T-cell (primary cell): ENCODE measurements at regions not wholly inside any gene's neighbourhood (a gene's known extent, or its start where the extent isn't known, plus 50 kb on each side); places are given as distances from the start of the nearest gene placed in this dataset.

Source experiments
- ATAC-seq, 4 experiments: fragments of 200-7000 bp in 3 of 4; fragments of 150-1000 bp in 1 of 4; cut with Tn5 transposase; replicated peaks in 1 of 4; 1 replicate in 3 of 4; 2 replicates in 1 of 4; pipeline ENCODE4 v1.10.0; 2021; ENCODE audit warnings: moderate library complexity in 3 of 4, mild to moderate bottlenecking in 2 of 4, moderate number of reproducible peaks in 1 of 4
- CTCF ChIA-PET, 2 donors: fragments of 300-600 bp; sonication (Branson Sonifier 250); formaldehyde crosslinking; loops; one replicate each; lab custom pipeline; 2022; ENCODE audit warnings: antibody characterized with exemption in 2 of 2; lab: Charles Lee
- POLR2A ChIA-PET, 2 donors: fragments of 300-600 bp; sonication (Branson Sonifier 250); formaldehyde crosslinking; loops; one replicate each; lab custom pipeline; 2022; ENCODE audit warnings: antibody characterized with exemption in 2 of 2; lab: Charles Lee
- DNase-seq, 35 experiments: peaks; one replicate each; pipeline versions ENCODE4 v3.0.0 to v3.0.0-alpha.2; 2013 to 2023
- H3K27ac ChIP-seq: one replicate; pipeline ENCODE4 v1.5.1; 2013; ENCODE audit warnings: low read length
- H3K27me3 ChIP-seq, 2 experiments: replicated peaks in 1 of 2; 1 replicate in 1 of 2; 2 replicates in 1 of 2; pipeline versions ENCODE4 v1.6.1 to v1.7.0; 2013; ENCODE audit warnings: low read length in 1 of 2, mixed read lengths in 1 of 2; ENCODE audit not compliant: control insufficient read depth in 2 of 2, insufficient read depth in 2 of 2; ENCODE audit errors: extremely low read depth in 1 of 2
- H3K36me3 ChIP-seq, 2 donors: 1 replicate in 1 of 2; 2 replicates in 1 of 2; pipeline versions ENCODE4 v1.6.1 to v1.7.0; 2013; ENCODE audit warnings: low read length in 1 of 2; ENCODE audit not compliant: control insufficient read depth in 2 of 2, insufficient read depth in 1 of 2; ENCODE audit errors: extremely low read depth in 1 of 2
- H3K4me1 ChIP-seq, 2 experiments: 1 replicate in 1 of 2; 2 replicates in 1 of 2; pipeline versions ENCODE4 v1.6.1 to v1.7.0; 2013; ENCODE audit warnings: low read length in 2 of 2, mixed read lengths in 1 of 2; ENCODE audit not compliant: insufficient read depth in 2 of 2, control insufficient read depth in 1 of 2; ENCODE audit errors: extremely low read depth in 1 of 2
- H3K4me3 ChIP-seq, 2 donors: 1 replicate in 1 of 2; 2 replicates in 1 of 2; pipeline versions ENCODE4 v1.5.1 to v1.7.0; 2013; ENCODE audit warnings: mild to moderate bottlenecking in 2 of 2, low read length in 1 of 2, moderate library complexity in 1 of 2; ENCODE audit not compliant: control insufficient read depth in 1 of 2; ENCODE audit errors: extremely low read depth in 1 of 2
- H3K9me3 ChIP-seq: 2 replicates; pipeline ENCODE4 v1.7.0; 2013
- H3K27ac Mint-ChIP-seq, 2 donors: one replicate each; pipeline ENCODE4 v1.8.0; 2020 to 2021; ENCODE audit warnings: mild to moderate bottlenecking in 2 of 2, mixed read lengths in 2 of 2
- H3K27me3 Mint-ChIP-seq, 2 donors: one replicate each; pipeline ENCODE4 v1.8.0; 2021 to 2022; ENCODE audit warnings: mixed read lengths in 2 of 2
- H3K36me3 Mint-ChIP-seq: one replicate; pipeline ENCODE4 v1.8.0; 2021; ENCODE audit warnings: mixed read lengths
- H3K4me1 Mint-ChIP-seq, 3 donors: one replicate each; pipeline ENCODE4 v1.8.0; 2020 to 2022; ENCODE audit warnings: mixed read lengths in 3 of 3, mild to moderate bottlenecking in 1 of 3
- H3K4me3 Mint-ChIP-seq, 3 donors: one replicate each; pipeline ENCODE4 v1.8.0; 2020 to 2022; ENCODE audit warnings: mild to moderate bottlenecking in 3 of 3, mixed read lengths in 3 of 3, moderate library complexity in 3 of 3
- H3K9me3 Mint-ChIP-seq, 3 donors: one replicate each; pipeline ENCODE4 v1.8.0; 2020 to 2022; ENCODE audit warnings: mixed read lengths in 3 of 3
- WGBS: methylation state at CpG from one replicate; pipeline ENCODE4 v1.1.5; 2013; ENCODE audit warnings: missing lambda C conversion rate; ENCODE audit not compliant: insufficient coverage; 5-methylcytosine and 5-hydroxymethylcytosine counted together

DNA sequence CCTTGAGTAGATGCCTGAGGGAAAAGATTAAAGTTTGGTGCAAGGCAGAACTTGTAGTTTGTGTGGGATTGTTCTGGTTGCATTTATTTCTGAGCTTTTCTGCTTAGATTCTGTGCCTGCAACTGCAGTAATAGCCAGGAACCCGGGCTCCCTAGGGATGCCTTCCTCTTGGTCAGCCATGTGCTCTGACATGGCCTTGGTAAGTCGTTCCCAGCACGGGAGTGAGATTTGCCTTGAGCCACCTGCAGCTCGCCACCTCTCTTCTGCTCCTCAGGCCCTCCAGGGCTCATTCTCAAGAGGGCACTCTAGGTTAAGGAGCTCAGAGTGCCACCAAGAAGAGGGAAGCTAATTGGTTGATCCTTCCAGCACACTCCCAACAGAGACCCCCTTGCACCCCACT is 350.6 kb upstream of the MKI67 start:
- 63% methylated on average over 4 of the region's 4 CpGs for WGBS
- Histone ChIP-seq H3K36me3 (no peaks in the 10 kb centered on the region), H3K4me1 (no peaks in the 10 kb centered on the region), H3K27me3 (peaks cover 0 to 5% of the 10 kb centered on the region in 2 experiments), H3K9me3 (no peaks in the 10 kb centered on the region), H3K4me3 (no peak overlapping the region), H3K27ac (no peak overlapping the region)
- Mint-ChIP-seq H3K9me3 (no peaks in the 10 kb centered on the region), H3K36me3 (no peaks in the 10 kb centered on the region), H3K4me1 (no peaks in the 10 kb centered on the region), H3K4me3 (no peak overlapping the region), H3K27me3 (peaks cover 0 to 3% of the 10 kb centered on the region in 2 donors), H3K27ac (no peak overlapping the region)
- ChIA-PET POLR2A (no interaction called here), CTCF (no interaction called here)
- DNase-seq (no peak), ATAC-seq (no peak)

DNA sequence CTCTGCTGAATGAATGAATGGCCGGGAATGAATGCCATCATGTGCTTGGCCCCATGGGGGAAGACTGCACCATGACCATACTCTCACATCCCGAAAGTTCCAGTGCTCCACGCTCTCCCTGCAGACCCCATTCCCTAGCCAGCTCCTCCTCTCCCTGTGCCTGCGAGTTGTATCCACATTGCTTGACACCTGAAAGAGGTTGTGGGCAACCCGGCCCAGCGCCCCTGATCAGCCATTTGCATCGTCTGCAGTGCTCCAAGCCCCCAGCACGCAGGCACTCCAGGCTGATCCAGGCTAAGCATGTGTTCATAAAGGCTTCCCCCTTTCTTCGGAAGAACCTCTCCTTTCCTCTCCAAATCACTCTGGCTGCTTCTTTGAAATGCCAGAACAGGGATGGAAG is 354.4 kb upstream of the MKI67 start:
- 65% methylated on average over 9 of the region's 9 CpGs for WGBS

DNA sequence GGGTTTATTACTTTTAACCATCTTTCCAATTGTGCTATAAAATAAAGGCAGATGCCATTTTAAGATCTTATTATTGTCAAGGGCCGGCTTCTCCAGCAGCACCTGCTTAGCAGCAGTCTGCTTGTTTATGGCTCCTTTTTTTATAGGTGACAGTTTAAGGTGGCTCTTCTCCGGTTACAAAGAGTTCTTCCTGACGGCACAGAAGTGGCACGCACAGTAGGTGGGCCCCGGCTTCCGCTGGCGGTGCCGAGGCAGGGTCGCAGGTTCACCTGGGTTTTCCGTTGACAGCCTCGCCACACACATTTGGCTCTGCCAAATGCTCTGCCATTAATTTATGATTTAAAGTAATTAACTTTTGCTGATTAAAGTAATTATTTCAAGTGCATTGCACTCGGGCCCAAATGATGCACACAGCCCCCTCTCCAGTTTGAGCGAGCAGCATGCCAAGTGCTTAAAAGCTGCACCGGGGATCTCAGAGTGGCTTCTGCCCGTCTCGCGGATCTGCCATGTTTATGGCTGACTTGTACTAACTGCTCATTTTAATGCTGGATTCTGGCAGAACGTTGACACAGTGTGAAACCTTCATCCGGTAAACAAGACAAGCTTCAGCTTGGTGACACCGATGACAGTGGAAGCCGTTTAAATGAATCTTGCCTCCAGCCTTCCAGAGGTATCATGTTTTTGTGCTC is 355.1 kb upstream of the MKI67 start:
- POLR2A ChIA-PET: no interaction called here
- DNase-seq (no peak), ATAC-seq (no peak)
- Mint-ChIP-seq H3K27ac (no peak overlapping the region), H3K36me3 (no peaks in the 10 kb centered on the region), H3K27me3 (no peaks in the 10 kb centered on the region), H3K4me1 (no peaks in the 10 kb centered on the region), H3K4me3 (no peak overlapping the region), H3K9me3 (no peaks in the 10 kb centered on the region)
- H3K27ac ChIP-seq: no peak overlapping the region
- peaks cover 0 to 5% of the 10 kb centered on the region in 2 experiments for H3K27me3 ChIP-seq
- CTCF ChIA-PET: interaction anchor here in 1 of 2 donors (0.5 kb wide), 1 partner anchor 19 kb away, joined by 3 read pairs; no protein-coding TSS in a partner anchor
- 69% methylated on average over 15 of the region's 21 CpGs for WGBS
- H3K36me3 ChIP-seq: no peaks in the 10 kb centered on the region
- no peaks in the 10 kb centered on the region for H3K9me3 ChIP-seq
- H3K4me3 ChIP-seq: no peak overlapping the region
- no peaks in the 10 kb centered on the region for H3K4me1 ChIP-seq

More for the DNA sequence above, 354.4 kb upstream of the MKI67 start:
- POLR2A ChIA-PET: no interaction called here
- Histone ChIP-seq H3K9me3 (no peaks in the 10 kb centered on the region), H3K4me1 (no peaks in the 10 kb centered on the region), H3K4me3 (no peak overlapping the region), H3K27me3 (peaks cover 0 to 5% of the 10 kb centered on the region in 2 experiments), H3K27ac (no peak overlapping the region), H3K36me3 (no peaks in the 10 kb centered on the region)
- no peak for ATAC-seq
- Mint-ChIP-seq H3K4me3 (no peak overlapping the region), H3K36me3 (no peaks in the 10 kb centered on the region), H3K27me3 (no peaks in the 10 kb centered on the region), H3K27ac (no peak overlapping the region), H3K9me3 (no peaks in the 10 kb centered on the region), H3K4me1 (no peaks in the 10 kb centered on the region)
- DNase-seq: no peak
- CTCF ChIA-PET: no interaction called here

GRCh38 chr10:128482052-128482451 is 355.8 kb upstream of the MKI67 start:
- H3K4me3 ChIP-seq: no peak overlapping the region
- WGBS: 75% methylated on average over 5 of the region's 7 CpGs
- no peaks in the 10 kb centered on the region for H3K4me1 ChIP-seq
- ChIA-PET CTCF (no interaction called here), POLR2A (no interaction called here)
- DNase-seq (no peak), ATAC-seq (no peak)
- Mint-ChIP-seq H3K4me1 (no peaks in the 10 kb centered on the region), H3K9me3 (no peaks in the 10 kb centered on the region), H3K36me3 (no peaks in the 10 kb centered on the region), H3K4me3 (no peak overlapping the region), H3K27ac (no peak overlapping the region), H3K27me3 (no peaks in the 10 kb centered on the region)
- no peak overlapping the region for H3K27ac ChIP-seq
- no peaks in the 10 kb centered on the region for H3K9me3 ChIP-seq
- H3K36me3 ChIP-seq: no peaks in the 10 kb centered on the region
- peaks cover 0 to 6% of the 10 kb centered on the region in 2 experiments for H3K27me3 ChIP-seq

- no peaks in the 10 kb centered on the region for H3K36me3 Mint-ChIP-seq
- Histone ChIP-seq H3K36me3 (no peaks in the 10 kb centered on the region), H3K4me1 (no peaks in the 10 kb centered on the region), H3K4me3 (no peak overlapping the region), H3K27ac (no peak overlapping the region), H3K27me3 (peaks cover 0 to 7% of the 10 kb centered on the region in 2 experiments), H3K9me3 (no peaks in the 10 kb centered on the region)
- H3K4me3 Mint-ChIP-seq: no peak overlapping the region
- ChIA-PET POLR2A (no interaction called here), CTCF (no interaction called here)
- DNase-seq (no peak), ATAC-seq (no peak)
- no peaks in the 10 kb centered on the region for H3K9me3 Mint-ChIP-seq
- H3K27me3 Mint-ChIP-seq: no peaks in the 10 kb centered on the region
- no peaks in the 10 kb centered on the region for H3K4me1 Mint-ChIP-seq
- no peak overlapping the region for H3K27ac Mint-ChIP-seq
- WGBS: 80% methylated on average over 16 of the region's 16 CpGs
These were observed 357.0 kb upstream of the MKI67 start for GRCh38 chr10:128483216-128483615.

GRCh38 chr10:128484041-128484440 is 357.8 kb upstream of the MKI67 start:
- Mint-ChIP-seq H3K27me3 (no peaks in the 10 kb centered on the region), H3K4me1 (no peaks in the 10 kb centered on the region), H3K4me3 (no peak overlapping the region), H3K27ac (no peak overlapping the region), H3K9me3 (no peaks in the 10 kb centered on the region), H3K36me3 (no peaks in the 10 kb centered on the region)
- DNase-seq (no peak), ATAC-seq (no peak)
- POLR2A ChIA-PET: no interaction called here
- no peak overlapping the region for H3K27ac ChIP-seq
- 100% methylated on average over 2 of the region's 5 CpGs for WGBS
- H3K4me1 ChIP-seq: no peaks in the 10 kb centered on the region
- no peak overlapping the region for H3K4me3 ChIP-seq
- CTCF ChIA-PET: no interaction called here
- H3K27me3 ChIP-seq: peaks cover 0 to 7% of the 10 kb centered on the region in 2 experiments
- H3K9me3 ChIP-seq: no peaks in the 10 kb centered on the region
- no peaks in the 10 kb centered on the region for H3K36me3 ChIP-seq
